HCT116 (cell line): ENCODE measurements at regions not wholly inside any gene's neighbourhood (a gene's known extent, or its start where the extent isn't known, plus 50 kb on each side); places are given as distances from the start of the nearest gene placed in this dataset.

ENCODE experiments used
- ATAC-seq: fragments of 200-7000 bp; cut with Tn5 transposase; 2 replicates; pipeline ENCODE4 v1.9.1; 2020; ENCODE audit warnings: mild to moderate bottlenecking, moderate library complexity
- BruUV-seq: library from RNA; stranded (reverse); fragments of 400-500 nt; replicated peaks from 2 replicates; lab custom pipeline; 2021; lab: Mats Ljungman, UMichigan
- CTCF ChIA-PET: fragments of 300-600 bp; sonication (Branson Sonifier 250); formaldehyde crosslinking; loops from one replicate; lab custom pipeline; 2021; ENCODE audit warnings: antibody characterized with exemption; lab: Charles Lee
- POLR2A ChIA-PET: fragments of 300-600, 350-600 bp; sonication (Branson Sonifier 250); formaldehyde crosslinking; loops from one replicate; lab custom pipeline; 2021; ENCODE audit warnings: antibody characterized with exemption; lab: Charles Lee
- RAD21 ChIA-PET, 2 experiments: fragments of 300-600 bp; sonication (Branson Sonifier 250); formaldehyde crosslinking; loops; one replicate each; lab custom pipeline; 2023; ENCODE audit warnings: low total read pairs in 2 of 2; ENCODE audit not compliant: uncharacterized antibody in 2 of 2, unreplicated experiment in 2 of 2, low non-redundant PET in 1 of 2; lab: Charles Lee
- DNase-seq: peaks from one replicate; pipeline ENCODE4 v3.0.0-alpha.2; 2010; ENCODE audit warnings: low read depth, low spot score
- H2AFZ ChIP-seq: fragments of 200-600 bp; shearing (Covaris generic), sonication (generic); 2 replicates; pipeline ENCODE4 v1.6.1; 2017; ENCODE audit warnings: low read depth, mixed run types, mixed read lengths, antibody characterized with exemption, low read length; ENCODE audit not compliant: poor library complexity, severe bottlenecking
- H3K27ac ChIP-seq: 2 replicates; pipeline ENCODE4 v1.5.1; 2012; ENCODE audit warnings: low read depth, low read length
- H3K27me3 ChIP-seq: fragments of 200-600 bp; sonication (generic); 2 replicates; pipeline ENCODE4 v1.6.1; 2016; ENCODE audit warnings: mixed run types, low read length, mixed read lengths; ENCODE audit not compliant: insufficient read depth
- H3K36me3 ChIP-seq, 2 experiments: fragments of 200-500 bp in 1 of 2; fragments of 200-600 bp in 1 of 2; sonication (Bioruptor generic) in 1 of 2; sonication (generic) in 1 of 2; 2 replicates each; pipeline versions ENCODE4 v1.5.1 to v1.6.1; 2014 to 2016; ENCODE audit warnings: low read length in 2 of 2, inconsistent platforms in 1 of 2, mixed read lengths in 1 of 2, mixed run types in 1 of 2; ENCODE audit not compliant: insufficient read depth in 2 of 2, control insufficient read depth in 1 of 2
- H3K4me1 ChIP-seq, 2 experiments: fragments of 200-600 bp in 1 of 2; sonication (generic) in 1 of 2; 2 replicates each; pipeline versions ENCODE4 v1.5.1 to v1.6.1; 2012 to 2017; ENCODE audit warnings: low read length in 2 of 2, inconsistent platforms in 1 of 2, mild to moderate bottlenecking in 1 of 2, mixed read lengths in 1 of 2, mixed run types in 1 of 2, moderate library complexity in 1 of 2; ENCODE audit not compliant: insufficient read depth in 2 of 2, control insufficient read depth in 1 of 2
- H3K4me2 ChIP-seq: fragments of 200-600 bp; sonication (generic); 2 replicates; pipeline ENCODE4 v1.6.1; 2017; ENCODE audit warnings: mixed run types, low read length, mixed read lengths
- H3K4me3 ChIP-seq, 2 experiments: fragments of 200-600 bp in 1 of 2; sonication (generic) in 1 of 2; replicated peaks in 1 of 2; 2 replicates each; pipeline ENCODE4 v1.5.1; 2011 to 2016; ENCODE audit warnings: low read length in 2 of 2, control low read depth in 1 of 2, low read depth in 1 of 2, mild to moderate bottlenecking in 1 of 2, mixed read lengths in 1 of 2, mixed run types in 1 of 2
- H3K79me2 ChIP-seq: fragments of 200-600 bp; sonication (generic); 2 replicates; pipeline ENCODE4 v1.6.1; 2017; ENCODE audit warnings: mild to moderate bottlenecking, mixed run types, low read length, moderate library complexity, mixed read lengths; ENCODE audit not compliant: insufficient read depth
- H3K9ac ChIP-seq: fragments of 200-600 bp; sonication (generic); 2 replicates; pipeline ENCODE4 v1.6.1; 2016; ENCODE audit warnings: low read length, mixed read lengths
- H3K9me2 ChIP-seq: fragments of 200-600 bp; sonication (generic), shearing (Covaris generic); 2 replicates; pipeline ENCODE4 v1.6.1; 2017; ENCODE audit warnings: mixed run types, mild to moderate bottlenecking, moderate library complexity; ENCODE audit not compliant: insufficient read depth
- H3K9me3 ChIP-seq, 2 experiments: fragments of 200-500 bp in 1 of 2; fragments of 200-600 bp in 1 of 2; sonication (Bioruptor generic) in 1 of 2; sonication (generic) in 1 of 2; 2 replicates each; pipeline ENCODE4 v1.6.1; 2014 to 2017; ENCODE audit warnings: low read length in 2 of 2, mixed read lengths in 2 of 2, inconsistent platforms in 1 of 2, low read depth in 1 of 2, mild to moderate bottlenecking in 1 of 2, mixed run types in 1 of 2, moderate library complexity in 1 of 2; ENCODE audit not compliant: control insufficient read depth in 1 of 2, insufficient read depth in 1 of 2
- H4K20me1 ChIP-seq: fragments of 200-600 bp; sonication (generic), shearing (Covaris generic); 2 replicates; pipeline ENCODE4 v1.6.1; 2017; ENCODE audit warnings: mixed run types, mild to moderate bottlenecking, moderate library complexity; ENCODE audit not compliant: insufficient read depth
- CBX3 ChIP-seq: IDR thresholded peaks from 2 replicates; pipeline ENCODE4 v1.6.1; 2012; ENCODE audit warnings: low read depth
- CEBPB ChIP-seq: IDR thresholded peaks from 2 replicates; pipeline ENCODE4 v1.6.1; 2012; ENCODE audit warnings: low read depth
- CTCF ChIP-seq, 3 experiments: fragments of 200-600 bp in 1 of 3; sonication (generic) in 1 of 3; IDR thresholded peaks in 2 of 3; conservative IDR thresholded peaks in 1 of 3; 2 replicates each; pipeline ENCODE4 v1.5.1; 2012 to 2017; ENCODE audit warnings: low read depth in 2 of 3, low read length in 2 of 3, antibody characterized with exemption in 1 of 3, borderline replicate concordance in 1 of 3, control low read depth in 1 of 3, mild to moderate bottlenecking in 1 of 3, mixed read lengths in 1 of 3, mixed run types in 1 of 3, moderate library complexity in 1 of 3; ENCODE audit not compliant: insufficient read depth in 1 of 3
- EGR1 ChIP-seq: IDR thresholded peaks from 2 replicates; pipeline ENCODE4 v1.6.1; 2012; ENCODE audit warnings: low read depth
- ELF1 ChIP-seq: IDR thresholded peaks from 2 replicates; pipeline ENCODE4 v1.6.1; 2012; ENCODE audit warnings: low read depth, borderline replicate concordance
- EZH2 ChIP-seq: fragments of 200-600 bp; sonication (generic); IDR thresholded peaks from 2 replicates; pipeline ENCODE4 v1.6.1; 2017; ENCODE audit warnings: antibody characterized with exemption, mixed run types
- FOSL1 ChIP-seq: IDR thresholded peaks from 2 replicates; pipeline ENCODE4 v1.6.1; 2012; ENCODE audit warnings: low read depth
- MAX ChIP-seq: IDR thresholded peaks from 2 replicates; pipeline ENCODE4 v1.6.1; 2012
- POLR2AphosphoS5 ChIP-seq: IDR thresholded peaks from 2 replicates; pipeline ENCODE4 v1.6.1; 2011; ENCODE audit warnings: mild to moderate bottlenecking, low read depth, low read length, moderate library complexity
- REST ChIP-seq: IDR thresholded peaks from 2 replicates; pipeline ENCODE4 v1.6.1; 2012; ENCODE audit warnings: low read depth
- ZNF274 ChIP-seq: fragments of 200-500 bp; sonication (Bioruptor generic); IDR thresholded peaks from 2 replicates; pipeline ENCODE4 v1.6.1; 2014; ENCODE audit warnings: mild to moderate bottlenecking, low read depth, low read length, inconsistent platforms
- intact Hi-C: fragments of 100-400 bp; cut with micrococcal nuclease; formaldehyde crosslinking; loops from 2 replicates; pipeline ENCODE4 v1.10.0; 2022

DNA sequence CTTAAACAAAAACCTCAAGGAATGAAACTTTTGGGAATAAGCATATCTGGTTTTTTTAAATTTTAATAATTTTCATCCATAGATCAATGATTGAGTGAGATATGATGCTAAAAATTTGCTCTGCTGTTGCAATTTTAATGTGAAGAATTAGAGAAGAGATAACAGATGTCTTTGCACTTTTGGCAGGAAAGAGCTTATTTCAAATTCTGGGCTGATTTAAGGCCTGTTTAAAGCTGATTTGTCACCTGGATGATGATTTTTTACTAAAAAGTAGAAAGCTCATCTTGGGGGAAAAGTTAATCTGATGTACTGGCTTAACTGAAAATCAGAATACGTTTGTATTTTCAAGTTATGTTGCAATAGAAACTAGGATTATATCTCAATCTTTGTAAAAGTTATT lies 268.9 kb upstream of the NOVA1 start:
- ATAC-seq = no peak
- intact Hi-C loops = no loop called here
- Histone ChIP-seq H3K4me1 (no peaks in the 10 kb centered on the region), H3K4me2 (no peak overlapping the region), H3K36me3 (no peaks in the 10 kb centered on the region), H3K9me3 (peaks cover 9 to 18% of the 10 kb centered on the region in 2 experiments; a peak in 2 of 4 replicates), H3K9me2 (no peaks in the 10 kb centered on the region), H3K27me3 (no peaks in the 10 kb centered on the region), H3K9ac (no peak overlapping the region), H4K20me1 (no peaks in the 10 kb centered on the region), H2AFZ (no peak overlapping the region), H3K4me3 (no peak overlapping the region), H3K79me2 (no peaks in the 10 kb centered on the region), H3K27ac (no peak overlapping the region)
- no peak for DNase-seq
- TF ChIP-seq CEBPB (no peak), POLR2AphosphoS5 (no peak), CBX3 (no peak), REST (no peak), MAX (no peak), EZH2 (no peak), ZNF274 (no peak), ELF1 (no peak), FOSL1 (no peak), EGR1 (no peak), CTCF (IDR thresholded peaks at IDR 0.05 in 2 of 3, conservative IDR thresholded peaks at IDR 0.05 in 1 of 3; ENCODE audit: borderline replicate concordance in 1 of 3, insufficient read depth in 1 of 3, low read depth in 2 of 3, low read length in 2 of 3) (no peak)
- ChIA-PET RAD21 (no interaction called here), CTCF (no interaction called here), POLR2A (no interaction called here)
- BruUV-seq = no TSS peak
